A549 (cell line): ENCODE measurements at regions not wholly inside any gene's neighbourhood (a gene's known extent, or its start where the extent isn't known, plus 50 kb on each side); places are given as distances from the start of the nearest gene placed in this dataset.

Experiments
- ATAC-seq, 2 experiments: fragments of 200-7000 bp in 1 of 2; fragments of >200 bp in 1 of 2; cut with Nextera tagmentation in 1 of 2; cut with Tn5 transposase in 1 of 2; 3 replicates each; pipeline versions ENCODE4 v1.8.0 to v1.9.1; 2018 to 2020; ENCODE audit warnings: mild to moderate bottlenecking in 1 of 2, moderate library complexity in 1 of 2
- CTCF ChIA-PET: fragments of 300-600 bp; sonication (Branson Sonifier 250); formaldehyde crosslinking; extraction: SDS; loops from one replicate; lab custom pipeline; 2021; ENCODE audit warnings: antibody characterized with exemption, inconsistent platforms; lab: Yijun Ruan, JAX
- POLR2A ChIA-PET: fragments of 350-600 bp; formaldehyde crosslinking; extraction: SDS; loops from one replicate; lab custom pipeline; 2021; ENCODE audit warnings: antibody characterized with exemption, inconsistent platforms; lab: Yijun Ruan, JAX
- DNase-seq, 2 experiments: peaks; one replicate each; pipeline versions ENCODE4 v3.0.0 to v3.0.0-alpha.2; 2011 to 2016; ENCODE audit warnings: low read depth in 1 of 2, low spot score in 1 of 2
- FAIRE-seq: peaks from 2 replicates; lab custom pipeline; 2011; peaks lifted over from hg19 to GRCh38; lab: Jason Lieb, UNC
- H3K27ac ChIP-seq, 2 experiments: fragments of >200 bp; sonication (Bioruptor Twin); formaldehyde crosslinking; 3 replicates each; pipeline ENCODE4 v1.5.1; 2016 to 2017
- H3K4me1 ChIP-seq: fragments of >200 bp; sonication (Bioruptor Twin); formaldehyde crosslinking; 3 replicates; pipeline ENCODE4 v1.6.1; 2016
- H3K4me2 ChIP-seq: fragments of >200 bp; sonication (Bioruptor Twin); formaldehyde crosslinking; 3 replicates; pipeline ENCODE4 v1.6.1; 2016
- H3K4me3 ChIP-seq: fragments of >200 bp; sonication (Bioruptor Twin); formaldehyde crosslinking; 3 replicates; pipeline ENCODE4 v1.5.1; 2016
- H3K9me3 ChIP-seq: fragments of >200 bp; sonication (Bioruptor Twin); formaldehyde crosslinking; 3 replicates; pipeline ENCODE4 v1.6.1; 2016
- ATOH8 ChIP-seq: fragments of 250-450 bp; sonication (Bioruptor Pico); IDR thresholded peaks from 2 replicates; pipeline ENCODE4 v1.5.0; 2020; ENCODE audit warnings: low read depth, mild to moderate bottlenecking, moderate library complexity
- BCL3 ChIP-seq: fragments of >200 bp; sonication (Bioruptor Twin); formaldehyde crosslinking; IDR thresholded peaks from 3 replicates; pipeline ENCODE4 v1.6.1; 2016
- BHLHE40 ChIP-seq: IDR thresholded peaks from 2 replicates; pipeline ENCODE4 v1.6.1; 2012; ENCODE audit warnings: low read depth, low read length, inconsistent platforms
- CBX8 ChIP-seq: fragments of 200-600 bp; sonication (generic); IDR thresholded peaks from 2 replicates; pipeline ENCODE4 v1.6.1; 2016
- CEBPB ChIP-seq, 2 experiments: fragments of >200 bp in 1 of 2; sonication (Bioruptor Twin) in 1 of 2; formaldehyde crosslinking in 1 of 2; IDR thresholded peaks; 2 replicates each; pipeline ENCODE4 v1.6.1; 2012 to 2016
- EHMT2 ChIP-seq: fragments of 200-600 bp; sonication (generic); IDR thresholded peaks from 2 replicates; pipeline ENCODE4 v1.6.1; 2016; ENCODE audit warnings: antibody characterized with exemption, low read depth, mild to moderate bottlenecking, moderate library complexity
- ELK1 ChIP-seq: fragments of 150-350 bp; IDR thresholded peaks from 2 replicates; pipeline ENCODE4 v1.6.1; 2014; ENCODE audit warnings: low read depth, mild to moderate bottlenecking, low read length
- FOSB ChIP-seq: fragments of 250-450 bp; sonication (Bioruptor Pico); IDR thresholded peaks from 2 replicates; pipeline ENCODE4 v1.5.0; 2020; ENCODE audit warnings: mild to moderate bottlenecking, moderate library complexity
- FOSL2 ChIP-seq, 2 experiments: fragments of 450-650 bp in 1 of 2; fragments of >200 bp in 1 of 2; sonication (Bioruptor Twin) in 1 of 2; formaldehyde crosslinking; IDR thresholded peaks; 2 replicates each; pipeline versions ENCODE4 v1.5.0 to v1.6.1; 2016 to 2020; ENCODE audit warnings: mild to moderate bottlenecking in 1 of 2, moderate library complexity in 1 of 2
- FOXS1 ChIP-seq: fragments of 250-450 bp; sonication (Bioruptor Pico); IDR thresholded peaks from 2 replicates; pipeline ENCODE4 v1.5.0; 2020; ENCODE audit warnings: mild to moderate bottlenecking, moderate library complexity
- HEYL ChIP-seq: fragments of 250-450 bp; sonication (Bioruptor Pico); IDR thresholded peaks from 2 replicates; pipeline ENCODE4 v1.8.0; 2021; ENCODE audit warnings: mild to moderate bottlenecking, moderate library complexity
- HOXB13 ChIP-seq: fragments of 250-450 bp; sonication (Bioruptor Pico); IDR thresholded peaks from 2 replicates; pipeline ENCODE4 v1.5.0; 2020; ENCODE audit warnings: low read depth, mild to moderate bottlenecking, moderate library complexity
- MAX ChIP-seq: IDR thresholded peaks from 2 replicates; pipeline ENCODE4 v1.6.1; 2012
- MAZ ChIP-seq: fragments of 150-350 bp; IDR thresholded peaks from 2 replicates; pipeline ENCODE4 v1.6.1; 2014; ENCODE audit warnings: antibody characterized with exemption, low read depth, low read length, borderline replicate concordance
- NFE2L2 ChIP-seq: fragments of 150-350 bp; conservative IDR thresholded peaks from 2 replicates; pipeline ENCODE4 v1.6.1; 2014; ENCODE audit warnings: low read length
- NPAS2 ChIP-seq: fragments of 250-450 bp; sonication (Bioruptor Pico); IDR thresholded peaks from 2 replicates; pipeline ENCODE4 v1.8.0; 2022; ENCODE audit warnings: mild to moderate bottlenecking, moderate library complexity, borderline replicate concordance
- POLR2A ChIP-seq: IDR thresholded peaks from 2 replicates; pipeline ENCODE4 v1.6.1; 2012; ENCODE audit warnings: mild to moderate bottlenecking, low read length
- POLR2AphosphoS2 ChIP-seq: conservative IDR thresholded peaks from 2 replicates; pipeline ENCODE4 v1.6.1; 2012; ENCODE audit warnings: low read length, improper control_type of control experiment, inconsistent platforms
- RCOR1 ChIP-seq: fragments of 150-350 bp; IDR thresholded peaks from 2 replicates; pipeline ENCODE4 v1.6.1; 2014; ENCODE audit warnings: antibody characterized with exemption, low read length, low read depth
- SMC3 ChIP-seq: fragments of >200 bp; sonication (Bioruptor Twin); formaldehyde crosslinking; IDR thresholded peaks from 3 replicates; pipeline ENCODE4 v1.6.1; 2018; ENCODE audit warnings: inconsistent platforms
- TP53 ChIP-seq: fragments of 250-450 bp; sonication (Bioruptor Pico); IDR thresholded peaks from 2 replicates; pipeline ENCODE4 v1.5.0; 2021; ENCODE audit warnings: mild to moderate bottlenecking, moderate library complexity
- USF2 ChIP-seq: fragments of 450-650 bp; IDR thresholded peaks from 2 replicates; pipeline ENCODE4 v1.6.1; 2014; ENCODE audit warnings: antibody characterized with exemption
- WGBS: methylation state at CpG from one replicate; pipeline ENCODE4 v1.1.6; 2017; ENCODE audit errors: missing lambda C conversion rate; 5-methylcytosine and 5-hydroxymethylcytosine counted together

GRCh38 chr6:170130201-170130621, 160.7 kb downstream of the DLL1 start (continued):
- TF ChIP-seq EHMT2 (no peak), POLR2A (no peak), ATOH8 (CRISPR knock-in tag) (no peak)

GRCh38 chr6:170129691-170130171, 161.1 kb downstream of the DLL1 start:
- H3K4me2 ChIP-seq: no peak overlapping the region
- ChIA-PET CTCF (no interaction called here), POLR2A (no interaction called here)
- no peak overlapping the region for H3K27ac ChIP-seq
- peak in 1 of 2 experiments; percentile 38; a peak in 1 of 6 replicates for ATAC-seq
- H3K4me3 ChIP-seq: no peak overlapping the region
- no peaks in the 10 kb centered on the region for H3K9me3 ChIP-seq
- no peaks in the 10 kb centered on the region for H3K4me1 ChIP-seq
- no peak for FAIRE-seq
- 38% methylated on average over 9 of the region's 14 CpGs for WGBS
- DNase-seq: no peak
- TF ChIP-seq NFE2L2 (no peak), HOXB13 (CRISPR knock-in tag) (no peak), HEYL (no peak), FOSB (CRISPR knock-in tag) (no peak), BCL3 (no peak), CEBPB (IDR thresholded peaks at IDR 0.05) (no peak), NPAS2 (CRISPR knock-in tag) (no peak), POLR2AphosphoS2 (no peak), USF2 (no peak), ELK1 (no peak), MAX (no peak), EHMT2 (no peak)

GRCh38 chr6:170128811-170129681, 161.8 kb downstream of the DLL1 start:
- CTCF ChIA-PET: no interaction called here
- H3K4me3 ChIP-seq: no peak overlapping the region
- 52% methylated on average over 8 of the region's 34 CpGs for WGBS
- DNase-seq: no peak
- ATAC-seq: no peak
- no peak overlapping the region for H3K4me2 ChIP-seq
- no peaks in the 10 kb centered on the region for H3K9me3 ChIP-seq
- H3K27ac ChIP-seq: no peak overlapping the region
- FAIRE-seq: no peak
- no peak for TF ChIP-seq BHLHE40
- no peak for TF ChIP-seq RCOR1
- no peak for TF ChIP-seq SMC3
- no peak for TF ChIP-seq FOXS1 (CRISPR knock-in tag)
- no peak for TF ChIP-seq FOSL2 (IDR thresholded peaks at IDR 0.05)
- no peak for TF ChIP-seq FOSL2 (CRISPR knock-in tag; IDR thresholded peaks at IDR 0.05)
- TF ChIP-seq ATOH8 (CRISPR knock-in tag): no peak
- no peak for TF ChIP-seq EHMT2
- TF ChIP-seq FOSB (CRISPR knock-in tag): no peak
- no peak for TF ChIP-seq TP53 (CRISPR knock-in tag)
- TF ChIP-seq MAZ: no peak
- TF ChIP-seq CBX8: no peak
- TF ChIP-seq, all 56 proteins: peak for 0
- POLR2A ChIA-PET: no interaction called here
- no peaks in the 10 kb centered on the region for H3K4me1 ChIP-seq
